Left lung (tissue), 4 donors: ENCODE measurements at regions not wholly inside any gene's neighbourhood (a gene's known extent, or its start where the extent isn't known, plus 50 kb on each side); places are given as distances from the start of the nearest gene placed in this dataset.

Experiments
- ATAC-seq: fragments of 200-7000 bp; cut with Tn5 transposase; one replicate; pipeline ENCODE4 v1.9.1; 2020; ENCODE audit warnings: moderate library complexity
- DNase-seq, 4 donors: peaks; one replicate each; pipeline ENCODE4 v3.0.0-alpha.2; 2013 to 2020
- H3K27ac ChIP-seq, 2 donors: fragments of 200-600 bp; sonication (generic) in 1 of 2; one replicate each; pipeline versions ENCODE4 v1.5.0 to v1.8.0; 2020 to 2021
- H3K27me3 ChIP-seq, 2 donors: fragments of 200-600 bp; sonication (generic) in 1 of 2; one replicate each; pipeline versions ENCODE4 v1.5.0 to v1.8.0; 2020 to 2021
- H3K36me3 ChIP-seq, 2 donors: fragments of 200-600 bp; sonication (generic) in 1 of 2; one replicate each; pipeline versions ENCODE4 v1.5.0 to v1.8.0; 2020 to 2021
- H3K4me1 ChIP-seq, 2 donors: fragments of 200-600 bp; one replicate each; pipeline ENCODE4 v1.8.0; 2021
- H3K4me3 ChIP-seq, 2 donors: fragments of 200-600 bp; sonication (generic) in 1 of 2; one replicate each; pipeline versions ENCODE4 v1.5.0 to v1.8.0; 2020 to 2021; ENCODE audit warnings: mild to moderate bottlenecking in 1 of 2
- H3K9me3 ChIP-seq, 2 donors: fragments of 200-600 bp; sonication (generic) in 1 of 2; one replicate each; pipeline versions ENCODE4 v1.5.0 to v1.8.0; 2020 to 2021
- CTCF ChIP-seq, 2 donors: fragments of 200-600 bp; sonication (generic) in 1 of 2; IDR thresholded peaks; one replicate each; pipeline versions ENCODE4 v1.5.0 to v1.8.0; 2021; ENCODE audit warnings: antibody characterized with exemption in 2 of 2
- intact Hi-C, 2 donors: fragments of 100-400 bp; cut with DNase I; formaldehyde crosslinking; loops; one replicate each; pipeline versions ENCODE4 v1.11.2 to v1.14.2; 2022
- donor health status: DM: no; HTN: yes; CAD: no.
- donor health status: DM: no; HTN: no; CAD: no.

DNA sequence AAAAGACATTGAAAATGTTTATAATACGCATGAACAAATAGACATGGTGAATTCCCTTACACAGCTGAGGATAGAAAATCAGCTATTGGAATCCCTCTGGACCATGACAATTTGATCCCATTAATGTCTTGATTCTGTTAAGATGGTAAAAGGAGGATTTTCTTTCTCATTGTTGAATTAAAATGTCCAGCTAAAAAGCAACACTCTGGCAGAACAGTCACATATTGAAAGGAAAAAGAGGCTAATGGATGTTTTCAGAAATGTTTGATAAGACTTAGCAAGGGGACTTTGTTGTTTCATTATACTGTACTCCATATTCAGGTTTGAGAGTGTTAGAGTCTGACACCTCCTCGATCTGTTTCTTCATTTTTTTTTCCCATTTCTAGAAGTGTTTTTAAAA is 296.0 kb downstream of the OLFM4 start:
- no peak for TF ChIP-seq CTCF (IDR thresholded peaks at IDR 0.05)
- H3K27ac ChIP-seq, result no peak overlapping the region
- intact Hi-C loops, result no loop called here
- no peaks in the 10 kb centered on the region for H3K4me1 ChIP-seq
- no peak for DNase-seq
- no peaks in the 10 kb centered on the region for H3K9me3 ChIP-seq
- H3K27me3 ChIP-seq, result no peaks in the 10 kb centered on the region
- H3K4me3 ChIP-seq, result no peak overlapping the region
- ATAC-seq, result no peak
- no peaks in the 10 kb centered on the region for H3K36me3 ChIP-seq

GRCh38 chr13:53326716-53327115 is 298.1 kb downstream of the OLFM4 start:
- Histone ChIP-seq H3K4me1 (no peaks in the 10 kb centered on the region), H3K27me3 (no peaks in the 10 kb centered on the region), H3K4me3 (no peak overlapping the region), H3K27ac (no peak overlapping the region), H3K36me3 (no peaks in the 10 kb centered on the region), H3K9me3 (no peaks in the 10 kb centered on the region)
- ATAC-seq (no peak), DNase-seq (no peak)
- TF ChIP-seq CTCF (IDR thresholded peaks at IDR 0.05), result no peak
- intact Hi-C loops, result no loop called here

- intact Hi-C loops, result no loop called here
- H3K4me1 ChIP-seq, result no peaks in the 10 kb centered on the region
- TF ChIP-seq CTCF (IDR thresholded peaks at IDR 0.05), result no peak
- H3K36me3 ChIP-seq, result no peaks in the 10 kb centered on the region
- no peaks in the 10 kb centered on the region for H3K9me3 ChIP-seq
- H3K27me3 ChIP-seq, result no peaks in the 10 kb centered on the region
- no peak for DNase-seq
- no peak overlapping the region for H3K4me3 ChIP-seq
- ATAC-seq, result no peak
- no peak overlapping the region for H3K27ac ChIP-seq
Measured at GRCh38 chr13:53327680-53328315, 299.2 kb downstream of the OLFM4 start.

- Histone ChIP-seq H3K36me3 (no peaks in the 10 kb centered on the region), H3K27me3 (no peaks in the 10 kb centered on the region), H3K9me3 (peaks cover 0 to 4% of the 10 kb centered on the region in 2 donors), H3K27ac (no peak overlapping the region), H3K4me1 (no peaks in the 10 kb centered on the region), H3K4me3 (no peak overlapping the region)
- DNase-seq (no peak), ATAC-seq (no peak)
- no peak for TF ChIP-seq CTCF (IDR thresholded peaks at IDR 0.05)
- intact Hi-C loops, result no loop called here
Measured at GRCh38 chr13:53336441-53337160, 308.0 kb downstream of the OLFM4 start.

GRCh38 chr13:53338760-53339159 is 310.1 kb downstream of the OLFM4 start:
- Histone ChIP-seq H3K36me3 (no peaks in the 10 kb centered on the region), H3K27me3 (no peaks in the 10 kb centered on the region), H3K9me3 (peaks cover 0 to 4% of the 10 kb centered on the region in 2 donors), H3K4me3 (no peak overlapping the region), H3K27ac (no peak overlapping the region), H3K4me1 (no peaks in the 10 kb centered on the region)
- ATAC-seq, result no peak
- intact Hi-C loops, result no loop called here
- DNase-seq, result no peak
- TF ChIP-seq CTCF (IDR thresholded peaks at IDR 0.05), result no peak
